ENCODE measurements at regions not wholly inside any gene's neighbourhood (a gene's known extent, or its start where the extent isn't known, plus 50 kb on each side); places are given as distances from the start of the nearest gene placed in this dataset.
"Not testable (repeated sequence)": the region's sequence is repeated elsewhere in the genome, so short reads cannot be mapped to it uniquely, and the experiment has no call there.

GRCh38 chr4:179666226-179666625 lies 2224.0 kb upstream of the AGA start:
- no peak overlapping the region for H3K23ac ChIP-seq (ENCODE audit: low read depth, low read length, poor library complexity)
- H3K4me2 ChIP-seq (ENCODE audit: insufficient read depth, low read length, poor library complexity, severe bottlenecking): no peak overlapping the region
- no peak overlapping the region for H2BK5ac ChIP-seq (ENCODE audit: low read length)
- H2BK15ac ChIP-seq (ENCODE audit: low read length): no peak overlapping the region
- no peak overlapping the region for H2AFZ ChIP-seq (ENCODE audit: low read length)
- no peak overlapping the region for H3K9ac ChIP-seq (ENCODE audit: low read depth, low read length, poor library complexity)
- no peak overlapping the region for H4K8ac ChIP-seq (ENCODE audit: low read depth, low read length)
- H3K27ac ChIP-seq (replicated peaks; ENCODE audit: low read length): no peak overlapping the region
- no peaks in the 10 kb centered on the region for H3K79me1 ChIP-seq (ENCODE audit: low read depth, low read length)
- H2BK120ac ChIP-seq (ENCODE audit: low read depth, low read length): no peak overlapping the region
- H2BK12ac ChIP-seq (ENCODE audit: low read length): no peak overlapping the region
- H2AK5ac ChIP-seq (ENCODE audit: low read depth, low read length): no peak overlapping the region
- no CpG with 5 or more reads among the region's 3 CpGs for WGBS, 2 donors (ENCODE audit: extremely low coverage in 2 of 2, insufficient read length in 2 of 2, insufficient replicate concordance in 1 of 2)
- DNase-seq (ENCODE audit: low spot score): no peak
- H3K27me3 ChIP-seq (ENCODE audit: control insufficient read depth in 3 of 3, insufficient read depth in 3 of 3, low read depth in 1 of 3, low read length in 3 of 3): no peaks in the 10 kb centered on the region
- no peak overlapping the region for H3K4me3 ChIP-seq (ENCODE audit: low read length in 2 of 2)
- no peaks in the 10 kb centered on the region for H3K36me3 ChIP-seq (replicated peaks in 1 of 2; ENCODE audit: control insufficient read depth in 2 of 2, insufficient read depth in 2 of 2, low read length in 2 of 2)
- no peak overlapping the region for H3K14ac ChIP-seq (ENCODE audit: low read length)
- no peak overlapping the region for H3K18ac ChIP-seq (ENCODE audit: low read length)
- H3K4me1 ChIP-seq (ENCODE audit: control insufficient read depth in 2 of 2, insufficient read depth in 1 of 2, low read depth in 1 of 2, low read length in 2 of 2): no peaks in the 10 kb centered on the region
- H3K9me3 ChIP-seq (replicated peaks in 1 of 2; ENCODE audit: control insufficient read depth in 2 of 2, insufficient read depth in 1 of 2, low read depth in 1 of 2, low read length in 2 of 2): no peaks in the 10 kb centered on the region
- no peak overlapping the region for H4K91ac ChIP-seq (ENCODE audit: low read depth, low read length, poor library complexity)
- no peak overlapping the region for H3K4ac ChIP-seq (ENCODE audit: low read length)

GRCh38 chr4:179671609-179672008 lies 2229.4 kb upstream of the AGA start:
- WGBS, 2 donors (ENCODE audit: extremely low coverage in 2 of 2, insufficient read length in 2 of 2, insufficient replicate concordance in 1 of 2): no CpG with 5 or more reads among the region's 2 CpGs
- Histone ChIP-seq H3K9me3 (replicated peaks in 1 of 2; ENCODE audit: control insufficient read depth in 2 of 2, insufficient read depth in 1 of 2, low read depth in 1 of 2, low read length in 2 of 2) (no peaks in the 10 kb centered on the region), H2AFZ (ENCODE audit: low read length) (no peak overlapping the region), H4K8ac (ENCODE audit: low read depth, low read length) (no peak overlapping the region), H2BK12ac (ENCODE audit: low read length) (no peak overlapping the region), H2BK120ac (ENCODE audit: low read depth, low read length) (no peak overlapping the region), H3K4ac (ENCODE audit: low read length) (no peak overlapping the region), H3K36me3 (replicated peaks in 1 of 2; ENCODE audit: control insufficient read depth in 2 of 2, insufficient read depth in 2 of 2, low read length in 2 of 2) (no peaks in the 10 kb centered on the region), H3K9ac (ENCODE audit: low read depth, low read length, poor library complexity) (no peak overlapping the region), H3K4me1 (ENCODE audit: control insufficient read depth in 2 of 2, insufficient read depth in 1 of 2, low read depth in 1 of 2, low read length in 2 of 2) (no peaks in the 10 kb centered on the region), H4K91ac (ENCODE audit: low read depth, low read length, poor library complexity) (no peak overlapping the region), H3K4me2 (ENCODE audit: insufficient read depth, low read length, poor library complexity, severe bottlenecking) (no peak overlapping the region), H3K14ac (ENCODE audit: low read length) (no peak overlapping the region), H3K23ac (ENCODE audit: low read depth, low read length, poor library complexity) (no peak overlapping the region), H3K4me3 (ENCODE audit: low read length in 2 of 2) (no peak overlapping the region), H2BK15ac (ENCODE audit: low read length) (no peak overlapping the region), H2AK5ac (ENCODE audit: low read depth, low read length) (no peak overlapping the region), H3K27me3 (ENCODE audit: control insufficient read depth in 3 of 3, insufficient read depth in 3 of 3, low read depth in 1 of 3, low read length in 3 of 3) (no peaks in the 10 kb centered on the region), H3K27ac (replicated peaks; ENCODE audit: low read length) (no peak overlapping the region), H2BK5ac (ENCODE audit: low read length) (no peak overlapping the region), H3K18ac (ENCODE audit: low read length) (no peak overlapping the region), H3K79me1 (ENCODE audit: low read depth, low read length) (no peaks in the 10 kb centered on the region)
- DNase-seq (ENCODE audit: low spot score): no peak

- Histone ChIP-seq H3K9ac (ENCODE audit: low read depth, low read length, poor library complexity) (no peak overlapping the region), H3K4me3 (ENCODE audit: low read length in 2 of 2) (no peak overlapping the region), H3K79me1 (ENCODE audit: low read depth, low read length) (no peaks in the 10 kb centered on the region), H3K14ac (ENCODE audit: low read length) (no peak overlapping the region), H3K4me2 (ENCODE audit: insufficient read depth, low read length, poor library complexity, severe bottlenecking) (no peak overlapping the region), H3K9me3 (replicated peaks in 1 of 2; ENCODE audit: control insufficient read depth in 2 of 2, insufficient read depth in 1 of 2, low read depth in 1 of 2, low read length in 2 of 2) (no peaks in the 10 kb centered on the region), H4K91ac (ENCODE audit: low read depth, low read length, poor library complexity) (no peak overlapping the region), H2AK5ac (ENCODE audit: low read depth, low read length) (no peak overlapping the region), H2BK15ac (ENCODE audit: low read length) (no peak overlapping the region), H3K27ac (replicated peaks; ENCODE audit: low read length) (no peak overlapping the region), H2BK120ac (ENCODE audit: low read depth, low read length) (no peak overlapping the region), H3K23ac (ENCODE audit: low read depth, low read length, poor library complexity) (no peak overlapping the region), H3K18ac (ENCODE audit: low read length) (no peak overlapping the region), H2BK5ac (ENCODE audit: low read length) (no peak overlapping the region), H3K36me3 (replicated peaks in 1 of 2; ENCODE audit: control insufficient read depth in 2 of 2, insufficient read depth in 2 of 2, low read length in 2 of 2) (no peaks in the 10 kb centered on the region), H2BK12ac (ENCODE audit: low read length) (no peak overlapping the region), H3K27me3 (ENCODE audit: control insufficient read depth in 3 of 3, insufficient read depth in 3 of 3, low read depth in 1 of 3, low read length in 3 of 3) (no peaks in the 10 kb centered on the region), H2AFZ (ENCODE audit: low read length) (no peak overlapping the region), H3K4me1 (ENCODE audit: control insufficient read depth in 2 of 2, insufficient read depth in 1 of 2, low read depth in 1 of 2, low read length in 2 of 2) (no peaks in the 10 kb centered on the region), H4K8ac (ENCODE audit: low read depth, low read length) (no peak overlapping the region), H3K4ac (ENCODE audit: low read length) (no peak overlapping the region)
- no peak for DNase-seq (ENCODE audit: low spot score)
- WGBS, 2 donors (ENCODE audit: extremely low coverage in 2 of 2, insufficient read length in 2 of 2, insufficient replicate concordance in 1 of 2): no CpG with 5 or more reads among the region's 8 CpGs
Observed at GRCh38 chr4:179678093-179678814, 2236.0 kb upstream of the AGA start.

GRCh38 chr4:179683661-179684060 lies 2241.4 kb upstream of the AGA start:
- not testable (repeated sequence) for H3K9ac ChIP-seq (ENCODE audit: low read depth, low read length, poor library complexity); H3K4me2 ChIP-seq (ENCODE audit: insufficient read depth, low read length, poor library complexity, severe bottlenecking); H2BK5ac ChIP-seq (ENCODE audit: low read length); H3K4ac ChIP-seq (ENCODE audit: low read length); H2AFZ ChIP-seq (ENCODE audit: low read length); H3K4me3 ChIP-seq (ENCODE audit: low read length in 2 of 2); H4K91ac ChIP-seq (ENCODE audit: low read depth, low read length, poor library complexity); H3K27ac ChIP-seq (replicated peaks; ENCODE audit: low read length); H2BK12ac ChIP-seq (ENCODE audit: low read length); H3K4me1 ChIP-seq (ENCODE audit: control insufficient read depth in 2 of 2, insufficient read depth in 1 of 2, low read depth in 1 of 2, low read length in 2 of 2); DNase-seq (ENCODE audit: low spot score); H2BK15ac ChIP-seq (ENCODE audit: low read length); H2BK120ac ChIP-seq (ENCODE audit: low read depth, low read length); H3K23ac ChIP-seq (ENCODE audit: low read depth, low read length, poor library complexity); H3K18ac ChIP-seq (ENCODE audit: low read length); H3K14ac ChIP-seq (ENCODE audit: low read length); H4K8ac ChIP-seq (ENCODE audit: low read depth, low read length); H2AK5ac ChIP-seq (ENCODE audit: low read depth, low read length); H3K27me3 ChIP-seq (ENCODE audit: control insufficient read depth in 3 of 3, insufficient read depth in 3 of 3, low read depth in 1 of 3, low read length in 3 of 3); H3K9me3 ChIP-seq (replicated peaks in 1 of 2; ENCODE audit: control insufficient read depth in 2 of 2, insufficient read depth in 1 of 2, low read depth in 1 of 2, low read length in 2 of 2); H3K36me3 ChIP-seq (replicated peaks in 1 of 2; ENCODE audit: control insufficient read depth in 2 of 2, insufficient read depth in 2 of 2, low read length in 2 of 2); H3K79me1 ChIP-seq (ENCODE audit: low read depth, low read length)
- WGBS, 2 donors (ENCODE audit: extremely low coverage in 2 of 2, insufficient read length in 2 of 2, insufficient replicate concordance in 1 of 2): no CpG with 5 or more reads among the region's 4 CpGs

All from neuronal stem cell (in vitro differentiated cells).